Mesothelial cell of epicardium (in vitro differentiated cells): ENCODE measurements at regions not wholly inside any gene's neighbourhood (a gene's known extent, or its start where the extent isn't known, plus 50 kb on each side); places are given as distances from the start of the nearest gene placed in this dataset.

Experiments used
- DNase-seq, 2 experiments: peaks; one replicate each; pipeline ENCODE4 v3.0.0; 2021; ENCODE audit warnings: low spot score in 2 of 2; ENCODE audit not compliant: unreplicated experiment in 2 of 2
- H3K27ac Mint-ChIP-seq: 2 replicates; pipeline ENCODE4 v1.8.0; 2021; ENCODE audit warnings: mixed read lengths
- H3K27me3 Mint-ChIP-seq: 2 replicates; pipeline ENCODE4 v1.8.0; 2021; ENCODE audit warnings: low read depth, mixed read lengths
- H3K36me3 Mint-ChIP-seq: 2 replicates; pipeline ENCODE4 v1.8.0; 2021; ENCODE audit warnings: mixed read lengths
- H3K4me1 Mint-ChIP-seq: 2 replicates; pipeline ENCODE4 v1.8.0; 2021; ENCODE audit warnings: mixed read lengths
- H3K4me3 Mint-ChIP-seq: 2 replicates; pipeline ENCODE4 v1.8.0; 2021; ENCODE audit warnings: mild to moderate bottlenecking, moderate library complexity, mixed read lengths
- H3K9me3 Mint-ChIP-seq: 2 replicates; pipeline ENCODE4 v1.8.0; 2021; ENCODE audit warnings: mixed read lengths
- CTCF ChIP-seq: fragments of 200-600 bp; sonication (generic); IDR thresholded peaks from one replicate; pipeline ENCODE4 v1.5.0; 2021; ENCODE audit warnings: antibody characterized with exemption; ENCODE audit not compliant: unreplicated experiment

GRCh38 chr5:110256298-110256697, 470.2 kb downstream of the TMEM232 start:
- H3K36me3 Mint-ChIP-seq, result no peaks in the 10 kb centered on the region
- no peak overlapping the region for H3K4me3 Mint-ChIP-seq
- no peak for TF ChIP-seq CTCF
- DNase-seq, result no peak
- no peak overlapping the region for H3K27ac Mint-ChIP-seq
- peaks cover 6% of the 10 kb centered on the region for H3K4me1 Mint-ChIP-seq
- no peaks in the 10 kb centered on the region for H3K9me3 Mint-ChIP-seq
- no peaks in the 10 kb centered on the region for H3K27me3 Mint-ChIP-seq

GRCh38 chr5:110257971-110258370, 468.5 kb downstream of the TMEM232 start:
- Mint-ChIP-seq H3K4me1 (peaks cover 6% of the 10 kb centered on the region), H3K36me3 (no peaks in the 10 kb centered on the region), H3K27me3 (no peaks in the 10 kb centered on the region)

GRCh38 chr5:110258460-110259216, 467.8 kb downstream of the TMEM232 start:
- Mint-ChIP-seq H3K36me3 (no peaks in the 10 kb centered on the region), H3K4me1 (peaks cover 6% of the 10 kb centered on the region), H3K27me3 (no peaks in the 10 kb centered on the region), H3K4me3 (no peak overlapping the region), H3K27ac (no peak overlapping the region), H3K9me3 (no peaks in the 10 kb centered on the region)
- no peak for DNase-seq
- TF ChIP-seq CTCF, result no peak

More at GRCh38 chr5:110257971-110258370, 468.5 kb downstream of the TMEM232 start:
- DNase-seq, result no peak
- Mint-ChIP-seq H3K4me3 (no peak overlapping the region), H3K9me3 (no peaks in the 10 kb centered on the region), H3K27ac (no peak overlapping the region)
- TF ChIP-seq CTCF, result no peak

GRCh38 chr5:110262749-110263148, 463.7 kb downstream of the TMEM232 start:
- H3K4me1 Mint-ChIP-seq, result peaks cover 6% of the 10 kb centered on the region
- no peaks in the 10 kb centered on the region for H3K27me3 Mint-ChIP-seq
- H3K9me3 Mint-ChIP-seq, result no peaks in the 10 kb centered on the region
- DNase-seq, result no peak
- no peak overlapping the region for H3K27ac Mint-ChIP-seq
- H3K36me3 Mint-ChIP-seq, result no peaks in the 10 kb centered on the region
- TF ChIP-seq CTCF, result no peak
- H3K4me3 Mint-ChIP-seq, result no peak overlapping the region

GRCh38 chr5:110264661-110265060, 461.8 kb downstream of the TMEM232 start:
- Mint-ChIP-seq H3K4me1 (peaks cover 4% of the 10 kb centered on the region), H3K36me3 (no peaks in the 10 kb centered on the region), H3K27ac (no peak overlapping the region), H3K9me3 (no peaks in the 10 kb centered on the region), H3K27me3 (no peaks in the 10 kb centered on the region), H3K4me3 (no peak overlapping the region)
- TF ChIP-seq CTCF, result no peak
- no peak for DNase-seq
